Esophagus muscularis mucosa (tissue), 4 donors: ENCODE measurements at regions not wholly inside any gene's neighbourhood (a gene's known extent, or its start where the extent isn't known, plus 50 kb on each side); places are given as distances from the start of the nearest gene placed in this dataset.

Experiments used
- DNase-seq: peaks from one replicate; pipeline ENCODE4 v3.0.0-alpha.2; 2017; ENCODE audit errors: extremely low spot score
- H3K27ac ChIP-seq, 4 donors: fragments of 200-600 bp; sonication (generic); replicated peaks in 1 of 4; 1 replicate in 3 of 4; 2 replicates in 1 of 4; pipeline ENCODE4 v1.5.1; 2016 to 2019; ENCODE audit warnings: mild to moderate bottlenecking in 1 of 4
- H3K27me3 ChIP-seq, 4 donors: fragments of 200-600 bp; sonication (generic); one replicate each; pipeline versions ENCODE4 v1.5.1 to v1.6.0; 2016 to 2019
- H3K36me3 ChIP-seq, 4 donors: fragments of 200-600 bp; sonication (generic); one replicate each; pipeline ENCODE4 v1.5.1; 2016 to 2019
- H3K4me1 ChIP-seq, 4 donors: fragments of 200-600 bp; sonication (generic); one replicate each; pipeline ENCODE4 v1.5.1; 2016 to 2019
- H3K4me3 ChIP-seq, 4 donors: fragments of 200-600 bp; sonication (generic); 1 replicate in 2 of 4; 2 replicates in 2 of 4; pipeline ENCODE4 v1.5.1; 2016 to 2019; ENCODE audit warnings: mild to moderate bottlenecking in 4 of 4, moderate library complexity in 1 of 4
- H3K9me3 ChIP-seq, 4 donors: fragments of 200-600 bp; sonication (generic); 1 replicate in 3 of 4; 2 replicates in 1 of 4; pipeline ENCODE4 v1.5.1; 2016 to 2019
- EP300 ChIP-seq: sonication (generic); formaldehyde crosslinking; IDR thresholded peaks from one replicate; pipeline ENCODE4 v1.6.1; 2017; ENCODE audit warnings: antibody characterized with exemption
- POLR2A ChIP-seq: fragments of 450-650 bp; IDR thresholded peaks from one replicate; pipeline ENCODE4 v1.6.1; 2017; ENCODE audit warnings: antibody characterized with exemption, moderate library complexity, mild to moderate bottlenecking, low read depth
- POLR2AphosphoS5 ChIP-seq, 2 donors: sonication (generic); formaldehyde crosslinking; IDR thresholded peaks; one replicate each; pipeline ENCODE4 v1.6.1; 2017; ENCODE audit warnings: antibody characterized with exemption in 2 of 2
- WGBS: methylation state at CpG from one replicate; pipeline ENCODE4 v1.1.5; 2018; 5-methylcytosine and 5-hydroxymethylcytosine counted together
- intact Hi-C: fragments of 100-400 bp; cut with DNase I; formaldehyde crosslinking; loops from one replicate; pipeline ENCODE4 v1.15.1; 2023
- TF ChIP-seq, protein P1 (sequence below), 3 experiments: fragments of 200-600 bp in 2 of 3; fragments of 450-650 bp in 1 of 3; sonication (generic) in 2 of 3; IDR thresholded peaks; one replicate each; pipeline ENCODE4 v1.5.1; 2017 to 2019; ENCODE audit warnings: antibody characterized with exemption in 3 of 3, mild to moderate bottlenecking in 2 of 3, moderate library complexity in 1 of 3

DNA sequence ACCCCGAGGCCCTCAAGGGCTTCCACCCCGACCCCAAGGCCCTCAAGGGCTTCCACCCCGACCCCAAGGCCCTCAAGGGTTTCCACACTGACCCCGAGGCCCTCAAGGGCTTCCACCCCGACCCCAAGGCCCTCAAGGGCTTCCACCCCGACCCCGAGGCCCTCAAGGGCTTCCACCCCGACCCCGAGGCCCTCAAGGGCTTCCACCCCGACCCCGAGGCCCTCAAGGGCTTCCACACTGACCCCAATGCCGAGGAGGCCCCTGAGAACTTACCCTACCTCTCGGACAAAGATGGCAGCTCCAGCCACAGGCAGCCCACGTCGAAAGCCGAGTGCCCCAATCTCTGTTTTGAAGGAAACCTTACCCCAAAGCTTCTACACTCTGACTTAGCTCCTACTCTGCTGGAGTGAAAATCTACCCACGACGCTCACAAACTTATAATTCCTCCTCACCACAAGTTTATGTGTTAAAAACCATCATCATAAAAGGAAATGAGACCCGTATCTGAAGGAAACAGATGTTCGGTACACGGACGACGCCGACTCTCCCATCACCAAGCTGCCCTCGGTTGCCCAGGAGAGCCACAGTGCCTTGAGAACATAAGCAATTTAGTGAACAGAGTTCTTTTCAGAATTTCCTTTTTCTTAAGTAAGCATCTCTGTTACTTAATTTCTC, 61.2 kb upstream of the RPH3AL start:
- no peak overlapping the region for H3K27ac ChIP-seq
- TF ChIP-seq POLR2AphosphoS5 (IDR thresholded peaks at IDR 0.05) (no peak), EP300 (no peak), POLR2A (no peak)
- TF ChIP-seq, protein P1, sequence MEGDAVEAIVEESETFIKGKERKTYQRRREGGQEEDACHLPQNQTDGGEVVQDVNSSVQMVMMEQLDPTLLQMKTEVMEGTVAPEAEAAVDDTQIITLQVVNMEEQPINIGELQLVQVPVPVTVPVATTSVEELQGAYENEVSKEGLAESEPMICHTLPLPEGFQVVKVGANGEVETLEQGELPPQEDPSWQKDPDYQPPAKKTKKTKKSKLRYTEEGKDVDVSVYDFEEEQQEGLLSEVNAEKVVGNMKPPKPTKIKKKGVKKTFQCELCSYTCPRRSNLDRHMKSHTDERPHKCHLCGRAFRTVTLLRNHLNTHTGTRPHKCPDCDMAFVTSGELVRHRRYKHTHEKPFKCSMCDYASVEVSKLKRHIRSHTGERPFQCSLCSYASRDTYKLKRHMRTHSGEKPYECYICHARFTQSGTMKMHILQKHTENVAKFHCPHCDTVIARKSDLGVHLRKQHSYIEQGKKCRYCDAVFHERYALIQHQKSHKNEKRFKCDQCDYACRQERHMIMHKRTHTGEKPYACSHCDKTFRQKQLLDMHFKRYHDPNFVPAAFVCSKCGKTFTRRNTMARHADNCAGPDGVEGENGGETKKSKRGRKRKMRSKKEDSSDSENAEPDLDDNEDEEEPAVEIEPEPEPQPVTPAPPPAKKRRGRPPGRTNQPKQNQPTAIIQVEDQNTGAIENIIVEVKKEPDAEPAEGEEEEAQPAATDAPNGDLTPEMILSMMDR (IDR thresholded peaks at IDR 0.05), result no peak
- no peaks in the 10 kb centered on the region for H3K27me3 ChIP-seq
- WGBS, result 79% methylated on average over 25 of the region's 25 CpGs
- H3K4me1 ChIP-seq, result peaks cover 15 to 30% (median 29%) of the 10 kb centered on the region in 4 donors
- H3K9me3 ChIP-seq, result no peaks in the 10 kb centered on the region
- DNase-seq, result no peak
- intact Hi-C loops, result no loop called here
- peaks cover 0 to 19% (median 7%) of the 10 kb centered on the region in 4 donors for H3K36me3 ChIP-seq
- no peak overlapping the region for H3K4me3 ChIP-seq

DNA sequence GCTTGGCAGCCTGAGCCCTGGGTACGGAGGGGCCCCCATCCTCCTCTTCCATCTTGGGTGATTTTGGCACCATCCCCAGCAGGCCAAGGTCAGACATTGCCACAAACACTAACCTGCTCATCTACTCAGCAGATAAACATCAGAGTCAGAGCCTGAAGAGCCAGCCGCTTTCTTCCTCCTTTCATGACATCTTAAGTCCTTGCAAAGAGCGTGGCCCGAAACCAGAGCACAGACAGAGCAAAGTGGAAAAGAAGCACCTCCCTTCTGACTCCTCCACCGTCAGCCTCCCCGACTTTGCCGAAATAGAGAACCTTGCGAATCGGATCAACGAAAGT, 60.4 kb upstream of the RPH3AL start:
- no peak for DNase-seq
- WGBS, result 96% methylated on average over 9 of the region's 10 CpGs
- Histone ChIP-seq H3K4me3 (no peak overlapping the region), H3K27ac (no peak overlapping the region), H3K27me3 (no peaks in the 10 kb centered on the region), H3K4me1 (peaks cover 15 to 30% (median 29%) of the 10 kb centered on the region in 4 donors), H3K9me3 (no peaks in the 10 kb centered on the region), H3K36me3 (peaks cover 0 to 19% (median 7%) of the 10 kb centered on the region in 4 donors)
- intact Hi-C loops, result no loop called here
- TF ChIP-seq, protein P1 (IDR thresholded peaks at IDR 0.05), result no peak
- TF ChIP-seq POLR2A (no peak), POLR2AphosphoS5 (IDR thresholded peaks at IDR 0.05) (no peak), EP300 (no peak)

- Histone ChIP-seq H3K9me3 (no peaks in the 10 kb centered on the region), H3K4me1 (peaks cover 15 to 30% (median 29%) of the 10 kb centered on the region in 4 donors), H3K27ac (peak overlapping the region in 1 of 4 donors; percentile 28), H3K27me3 (no peaks in the 10 kb centered on the region), H3K4me3 (no peak overlapping the region), H3K36me3 (peaks cover 0 to 19% (median 7%) of the 10 kb centered on the region in 4 donors)
- intact Hi-C loops, result loop anchor here (1.0 kb wide), 1 partner anchor 285 kb away; no protein-coding TSS in a partner anchor
- DNase-seq, result no peak
- WGBS, result 50% methylated on average over 13 of the region's 15 CpGs
- TF ChIP-seq, protein P1 (IDR thresholded peaks at IDR 0.05), result peak; percentile 70 to 84 (median 79)
- no peak for TF ChIP-seq EP300
Measured at GRCh38 chr17:412211-413015, 59.8 kb upstream of the RPH3AL start.

- no peak for DNase-seq
- Histone ChIP-seq H3K4me1 (peaks cover 15 to 30% (median 29%) of the 10 kb centered on the region in 4 donors), H3K27ac (peak overlapping the region in 1 of 4 donors; percentile 86), H3K36me3 (peaks cover 0 to 19% (median 7%) of the 10 kb centered on the region in 4 donors), H3K9me3 (no peaks in the 10 kb centered on the region), H3K4me3 (no peak overlapping the region), H3K27me3 (no peaks in the 10 kb centered on the region)
- 79% methylated on average over 12 of the region's 12 CpGs for WGBS
- TF ChIP-seq POLR2AphosphoS5 (IDR thresholded peaks at IDR 0.05) (no peak), POLR2A (no peak), EP300 (no peak)
- TF ChIP-seq, protein P1 (IDR thresholded peaks at IDR 0.05), result no peak
- intact Hi-C loops, result loop anchor here (1.0 kb wide), 1 partner anchor 286 kb away; no protein-coding TSS in a partner anchor
Measured at GRCh38 chr17:411421-412120, 59.0 kb upstream of the RPH3AL start.
